ENCODE measurements at regions not wholly inside any gene's neighbourhood (a gene's known extent, or its start where the extent isn't known, plus 50 kb on each side); places are given as distances from the start of the nearest gene placed in this dataset.
A peak's percentile ranks its signal among the peaks of the same experiment; 100 is the strongest.

DNA sequence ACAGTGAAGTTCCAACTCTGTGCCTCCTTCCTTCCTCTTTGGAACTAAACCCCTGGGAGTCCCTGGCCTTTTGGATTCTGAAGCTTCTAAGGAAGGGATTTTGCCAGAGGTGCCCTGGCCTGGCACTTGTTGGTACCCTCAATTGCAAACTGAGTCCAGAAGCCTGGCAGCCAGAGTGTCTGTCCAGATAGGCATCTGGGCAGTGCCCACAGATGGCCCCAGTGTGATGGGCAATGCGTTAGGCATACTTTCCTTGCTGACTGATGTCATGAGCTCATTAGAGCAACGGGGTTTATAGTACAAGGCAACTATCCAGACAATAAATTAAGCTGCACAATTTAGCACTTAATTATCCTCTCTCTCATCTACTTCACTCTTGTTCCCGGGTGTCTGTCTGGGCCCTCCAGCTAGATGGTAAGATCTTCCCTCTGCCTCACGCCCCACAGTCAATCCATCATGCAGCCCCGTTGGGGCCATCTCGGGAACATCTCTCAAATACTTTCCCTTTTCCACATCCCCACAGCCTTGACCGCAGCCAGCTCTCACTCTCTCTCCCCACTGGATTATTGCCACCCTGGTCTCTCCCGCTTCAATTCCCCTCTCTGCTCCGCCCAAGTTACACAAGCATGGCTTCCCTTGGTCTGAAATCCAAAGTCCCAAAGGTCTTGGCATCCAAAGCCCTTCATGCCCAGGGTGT, 157.5 kb upstream of the SMIM23 start:
- in situ Hi-C loops (cut with MboI; ENCODE audit: low sequenced_read_pairs in 4 of 4), result no loop called here
- peaks cover 0 to 8% (median 5%) of the 10 kb centered on the region in 3 donors for H3K27me3 ChIP-seq
- TF ChIP-seq POLR2A (IDR thresholded peaks at IDR 0.05), result no peak
- no peak for TF ChIP-seq CTCF (IDR thresholded peaks at IDR 0.05 in 4 of 5, conservative IDR thresholded peaks at IDR 0.05 in 1 of 5)
- H3K27ac ChIP-seq, result no peak overlapping the region
- intact Hi-C loops (cut with DNase I; ENCODE audit: low total_unique reads), result no loop called here
- peaks cover 0 to 6% of the 10 kb centered on the region in 2 donors for H3K4me1 ChIP-seq
- H3K36me3 ChIP-seq, result no peaks in the 10 kb centered on the region
- ATAC-seq (no peak), DNase-seq (no peak)
- no peak overlapping the region for H3K4me3 ChIP-seq
- H3K9me3 ChIP-seq, result no peaks in the 10 kb centered on the region

- H3K27ac ChIP-seq, result no peak overlapping the region
- no peak for ATAC-seq
- DNase-seq, result no peak
- no peak overlapping the region for H3K4me3 ChIP-seq
- no peaks in the 10 kb centered on the region for H3K36me3 ChIP-seq
- H3K9me3 ChIP-seq, result no peaks in the 10 kb centered on the region
- peaks cover 0 to 8% (median 5%) of the 10 kb centered on the region in 3 donors for H3K27me3 ChIP-seq
- peaks cover 0 to 6% of the 10 kb centered on the region in 2 donors for H3K4me1 ChIP-seq
- no peak for TF ChIP-seq POLR2A (IDR thresholded peaks at IDR 0.05)
- no peak for TF ChIP-seq CTCF (IDR thresholded peaks at IDR 0.05 in 4 of 5, conservative IDR thresholded peaks at IDR 0.05 in 1 of 5)
- in situ Hi-C loops (cut with MboI; ENCODE audit: low sequenced_read_pairs in 4 of 4), result no loop called here
- intact Hi-C loops (cut with DNase I; ENCODE audit: low total_unique reads), result no loop called here
Measured at GRCh38 chr5:171628633-171628974, 157.0 kb upstream of the SMIM23 start.

GRCh38 chr5:171629221-171629620, 156.4 kb upstream of the SMIM23 start:
- no peak for TF ChIP-seq POLR2A (IDR thresholded peaks at IDR 0.05)
- TF ChIP-seq CTCF (IDR thresholded peaks at IDR 0.05 in 4 of 5, conservative IDR thresholded peaks at IDR 0.05 in 1 of 5), result no peak
- ATAC-seq (no peak), DNase-seq (no peak)
- H3K36me3 ChIP-seq, result no peaks in the 10 kb centered on the region
- H3K9me3 ChIP-seq, result no peaks in the 10 kb centered on the region
- in situ Hi-C loops (cut with MboI; ENCODE audit: low sequenced_read_pairs in 4 of 4) (no loop called here), intact Hi-C loops (cut with DNase I; ENCODE audit: low total_unique reads) (no loop called here)
- no peak overlapping the region for H3K4me3 ChIP-seq
- peaks cover 0 to 8% (median 5%) of the 10 kb centered on the region in 3 donors for H3K27me3 ChIP-seq
- H3K4me1 ChIP-seq, result peaks cover 0 to 6% of the 10 kb centered on the region in 2 donors
- no peak overlapping the region for H3K27ac ChIP-seq

- no peaks in the 10 kb centered on the region for H3K9me3 ChIP-seq
- H3K27ac ChIP-seq, result no peak overlapping the region
- ATAC-seq (no peak), DNase-seq (no peak)
- peaks cover 0 to 6% of the 10 kb centered on the region in 2 donors for H3K4me1 ChIP-seq
- in situ Hi-C loops (cut with MboI; ENCODE audit: low sequenced_read_pairs in 4 of 4) (no loop called here), intact Hi-C loops (cut with DNase I; ENCODE audit: low total_unique reads) (no loop called here)
- H3K36me3 ChIP-seq, result no peaks in the 10 kb centered on the region
- H3K27me3 ChIP-seq, result peaks cover 0 to 8% (median 5%) of the 10 kb centered on the region in 3 donors
- no peak for TF ChIP-seq POLR2A (IDR thresholded peaks at IDR 0.05)
- TF ChIP-seq CTCF (IDR thresholded peaks at IDR 0.05 in 4 of 5, conservative IDR thresholded peaks at IDR 0.05 in 1 of 5), result peak in 3 of 5 experiments; percentile 15 to 31 (median 21)
- no peak overlapping the region for H3K4me3 ChIP-seq
Measured at GRCh38 chr5:171629628-171630349, 155.8 kb upstream of the SMIM23 start.

Data from gastrocnemius medialis (tissue), 4 donors.